ENCODE measurements at regions not wholly inside any gene's neighbourhood (a gene's known extent, or its start where the extent isn't known, plus 50 kb on each side); places are given as distances from the start of the nearest gene placed in this dataset.
"Not testable (repeated sequence)": the region's sequence is repeated elsewhere in the genome, so short reads cannot be mapped to it uniquely, and the experiment has no call there.

DNA sequence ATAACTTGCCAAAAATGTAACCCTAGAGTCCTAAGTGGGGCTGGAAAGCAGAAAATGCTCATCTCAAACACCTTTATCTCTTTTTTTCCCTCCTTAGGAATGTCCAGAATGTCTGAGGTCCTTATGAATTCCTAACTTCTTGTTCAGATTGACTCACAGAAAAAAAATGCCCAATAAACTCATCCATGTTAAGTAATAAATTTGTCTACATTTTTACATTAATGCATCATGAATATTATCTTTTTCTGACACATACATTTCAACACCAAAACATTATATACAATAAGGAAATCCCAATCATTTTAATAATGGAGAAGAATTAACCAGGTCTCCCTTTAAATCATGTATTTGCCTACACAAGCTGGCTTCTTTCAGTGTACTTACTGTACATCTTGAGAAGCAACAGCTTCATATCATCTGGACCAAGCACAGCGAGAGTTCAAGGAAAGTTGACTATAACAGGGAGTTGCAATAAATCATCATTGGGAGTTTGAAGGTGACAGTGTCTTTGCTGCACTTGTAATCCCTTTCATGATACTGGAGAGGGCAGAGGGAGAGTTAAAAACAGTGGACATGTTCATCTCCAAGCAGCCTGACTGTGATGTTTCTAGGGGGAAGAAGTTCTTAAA lies 565.2 kb downstream of the LTN1 start:
- DNase-seq (ENCODE audit: low spot score): no peak
- in situ Hi-C loops (cut with HindIII; ENCODE audit: low sequenced_read_pairs): no loop called here

DNA sequence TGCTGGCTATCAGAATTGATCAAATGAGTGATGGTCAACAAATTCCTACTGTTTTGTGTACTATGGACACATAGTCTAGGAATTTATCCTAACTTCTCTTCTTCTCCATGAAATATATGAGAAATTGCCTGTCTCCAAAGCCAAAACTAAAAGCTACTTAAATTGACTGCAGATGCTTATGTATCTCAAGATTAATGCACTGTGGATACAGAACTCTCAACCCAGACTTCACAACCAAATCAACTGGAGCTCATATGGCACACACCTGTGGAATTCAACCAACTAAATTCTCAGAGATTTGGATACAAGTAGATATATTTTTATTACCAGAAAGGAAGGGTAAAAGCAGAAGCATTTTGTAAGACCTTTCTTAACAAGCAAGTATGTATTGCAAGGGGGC lies 566.1 kb downstream of the LTN1 start:
- no peak for DNase-seq (ENCODE audit: low spot score)
- in situ Hi-C loops (cut with HindIII; ENCODE audit: low sequenced_read_pairs): no loop called here

DNA sequence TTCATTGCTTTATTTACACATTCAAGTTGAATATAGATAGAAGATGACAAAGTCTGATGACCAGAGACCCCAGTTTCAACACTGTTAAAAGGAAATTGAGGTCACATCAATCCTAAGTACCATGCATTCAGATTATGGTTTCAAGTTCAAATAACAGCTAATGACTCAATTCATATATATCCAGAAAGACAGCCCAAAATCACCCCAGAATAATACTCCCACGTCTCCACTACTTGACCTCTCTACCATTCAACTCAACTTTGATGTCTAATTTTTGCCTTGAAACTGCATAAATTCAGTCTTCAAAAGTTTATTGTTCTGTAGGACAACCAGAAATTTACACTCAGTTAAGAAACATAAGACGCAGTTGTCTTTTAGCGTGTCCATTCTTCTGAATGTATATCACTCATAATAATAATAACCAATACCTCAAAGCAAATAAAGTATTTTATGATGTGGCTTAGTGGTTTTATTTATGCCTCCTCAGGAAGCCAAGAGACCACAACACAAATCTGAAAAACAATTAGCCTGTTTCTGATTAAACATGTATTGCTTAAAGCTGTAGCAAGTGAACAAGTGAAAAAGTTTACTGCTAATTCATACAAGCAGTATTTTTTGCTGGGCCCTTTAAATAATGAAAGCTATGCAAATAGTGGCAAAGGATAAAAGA lies 569.0 kb downstream of the LTN1 start:
- in situ Hi-C loops (cut with HindIII; ENCODE audit: low sequenced_read_pairs): no loop called here
- no peak for DNase-seq (ENCODE audit: low spot score)

DNA sequence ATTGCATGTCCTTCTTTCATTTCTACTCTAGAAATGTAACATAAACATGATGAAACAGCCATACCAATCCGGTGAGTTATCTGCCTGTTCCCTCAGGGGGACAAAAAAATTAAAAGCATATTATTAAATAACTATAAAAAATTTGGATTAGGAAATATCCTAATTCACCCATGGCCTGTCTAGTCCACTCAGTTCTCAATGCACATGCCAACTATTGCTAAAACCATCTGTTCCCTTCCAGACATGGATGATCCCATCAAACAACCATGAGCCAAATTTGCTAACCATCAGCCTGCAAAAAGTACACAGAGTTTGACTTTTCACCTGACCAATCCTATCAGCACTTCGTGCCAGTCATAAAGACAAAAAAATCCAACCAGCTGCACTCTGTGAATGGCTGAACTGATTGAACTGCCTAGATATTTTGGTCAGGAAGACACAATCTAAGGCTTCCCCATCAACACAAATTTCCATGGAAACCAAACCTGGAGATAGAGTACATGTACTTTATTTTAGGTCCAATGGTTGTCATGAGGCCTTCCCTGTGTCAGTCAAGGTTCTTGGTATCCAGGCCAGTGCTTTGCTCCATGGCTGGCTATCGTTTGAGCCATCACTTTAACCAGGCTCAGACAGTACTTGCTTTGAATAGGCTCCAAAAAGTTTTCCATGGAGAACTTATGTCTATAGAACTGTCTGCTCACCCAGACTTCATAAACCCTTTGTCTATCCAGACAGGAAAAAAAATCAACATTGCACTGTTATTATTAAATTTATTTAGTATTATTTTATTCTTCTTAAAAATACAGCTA lies 570.8 kb downstream of the LTN1 start:
- in situ Hi-C loops (cut with HindIII; ENCODE audit: low sequenced_read_pairs): no loop called here
- DNase-seq (ENCODE audit: low spot score): peak; percentile 3

DNA sequence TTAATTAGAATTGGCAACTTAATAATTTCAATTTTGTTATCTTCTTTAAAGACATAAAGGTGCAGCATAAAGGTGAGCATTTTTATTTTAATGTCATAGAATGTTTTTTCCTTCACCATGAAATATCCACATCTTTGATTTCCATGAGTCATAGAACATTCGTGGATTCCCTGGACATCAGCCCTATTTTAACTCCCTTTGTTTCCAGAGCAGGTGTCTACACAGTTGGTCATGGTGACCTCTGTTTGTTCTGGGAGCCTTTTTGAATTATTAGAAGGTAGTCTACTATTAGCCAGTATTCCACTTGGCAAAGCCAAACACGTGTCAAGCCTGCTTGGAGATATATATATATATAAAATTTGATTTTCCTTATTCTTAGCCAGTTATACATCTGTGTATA lies 572.9 kb downstream of the LTN1 start:
- DNase-seq (ENCODE audit: low spot score): peak; percentile 6
- in situ Hi-C loops (cut with HindIII; ENCODE audit: low sequenced_read_pairs): no loop called here

GRCh38 chr21:28418726-28419514 lies 573.8 kb downstream of the LTN1 start:
- in situ Hi-C loops (cut with HindIII; ENCODE audit: low sequenced_read_pairs): no loop called here
- no peak for DNase-seq (ENCODE audit: low spot score)

DNA sequence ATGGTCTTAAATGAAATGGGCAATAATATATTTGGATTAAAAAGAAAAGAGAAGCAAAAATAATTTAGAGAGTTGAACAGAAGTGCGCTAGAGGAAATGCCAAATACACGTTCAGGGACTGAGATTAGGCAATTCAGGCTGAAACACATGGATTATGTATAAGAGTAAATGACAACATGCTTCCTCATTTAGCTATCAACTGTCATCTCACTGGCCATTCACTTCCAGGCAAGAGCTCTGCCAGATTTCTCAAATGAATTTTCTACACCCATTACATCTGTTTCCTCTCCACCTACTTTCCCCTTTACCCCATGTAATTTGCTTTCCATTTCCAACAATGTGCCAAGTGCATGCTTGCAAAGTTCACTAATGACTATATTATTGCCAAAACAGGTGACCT lies 582.4 kb downstream of the LTN1 start:
- DNase-seq (ENCODE audit: low spot score): no peak
- in situ Hi-C loops (cut with HindIII; ENCODE audit: low sequenced_read_pairs): no loop called here

- in situ Hi-C loops (cut with HindIII; ENCODE audit: low sequenced_read_pairs): no loop called here
Observed at GRCh38 chr21:28402616-28402989, 590.1 kb downstream of the LTN1 start.

GRCh38 chr21:28397040-28397439 lies 595.6 kb downstream of the LTN1 start:
- in situ Hi-C loops (cut with HindIII; ENCODE audit: low sequenced_read_pairs): no loop called here
- no peak for DNase-seq (ENCODE audit: low spot score)

More at GRCh38 chr21:28402616-28402989, 590.1 kb downstream of the LTN1 start:
- no peak for DNase-seq (ENCODE audit: low spot score)

GRCh38 chr21:28396421-28396820 lies 596.3 kb downstream of the LTN1 start:
- DNase-seq (ENCODE audit: low spot score): no peak
- in situ Hi-C loops (cut with HindIII; ENCODE audit: low sequenced_read_pairs): no loop called here

- no peak for DNase-seq (ENCODE audit: low spot score)
Observed at GRCh38 chr21:28393279-28393678, 599.4 kb downstream of the LTN1 start.

GRCh38 chr21:28391938-28392849 lies 600.5 kb downstream of the LTN1 start:
- in situ Hi-C loops (cut with HindIII; ENCODE audit: low sequenced_read_pairs): no loop called here
- DNase-seq (ENCODE audit: low spot score): no peak

More at GRCh38 chr21:28393279-28393678, 599.4 kb downstream of the LTN1 start:
- in situ Hi-C loops (cut with HindIII; ENCODE audit: low sequenced_read_pairs): no loop called here

- DNase-seq (ENCODE audit: low spot score): no peak
- in situ Hi-C loops (cut with HindIII; ENCODE audit: low sequenced_read_pairs): no loop called here
Observed at GRCh38 chr21:28387220-28387619, 605.5 kb downstream of the LTN1 start.

DNA sequence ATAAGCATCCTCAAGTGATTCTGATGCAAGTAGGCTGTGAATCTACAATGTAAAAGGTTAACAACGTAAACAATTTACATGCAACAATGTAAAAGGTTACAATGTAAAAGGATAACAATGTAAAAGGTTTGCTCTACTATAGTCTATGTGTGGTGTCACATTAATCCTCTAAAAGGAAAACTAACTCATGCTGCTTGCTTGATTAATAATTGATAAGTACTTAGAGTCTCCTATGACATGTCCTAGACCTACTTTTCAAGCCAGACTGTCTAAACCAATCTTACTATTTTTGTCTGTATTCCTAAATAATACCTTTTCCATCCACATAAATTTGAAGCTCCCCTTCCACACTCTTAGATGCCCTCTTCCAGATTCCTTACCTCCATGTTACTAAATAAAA lies 606.8 kb downstream of the LTN1 start:
- in situ Hi-C loops (cut with HindIII; ENCODE audit: low sequenced_read_pairs): no loop called here
- no peak for DNase-seq (ENCODE audit: low spot score)

GRCh38 chr21:28381000-28381745 lies 611.5 kb downstream of the LTN1 start:
- DNase-seq (ENCODE audit: low spot score); in situ Hi-C loops (cut with HindIII; ENCODE audit: low sequenced_read_pairs): not testable (repeated sequence)

GRCh38 chr21:28380241-28380640 lies 612.4 kb downstream of the LTN1 start:
- in situ Hi-C loops (cut with HindIII; ENCODE audit: low sequenced_read_pairs): no loop called here
- no peak for DNase-seq (ENCODE audit: low spot score)

- no peak for DNase-seq (ENCODE audit: low spot score)
- in situ Hi-C loops (cut with HindIII; ENCODE audit: low sequenced_read_pairs): no loop called here
Observed at GRCh38 chr21:28378026-28378425, 614.7 kb downstream of the LTN1 start.

All from G401 (cell line).